ENCODE measurements at regions not wholly inside any gene's neighbourhood (a gene's known extent, or its start where the extent isn't known, plus 50 kb on each side); places are given as distances from the start of the nearest gene placed in this dataset.

- no peaks in the 10 kb centered on the region for H3K4me1 ChIP-seq
- intact Hi-C loops (cut with DNase I; ENCODE audit: low total_unique reads): no loop called here
- H3K9me3 ChIP-seq: no peaks in the 10 kb centered on the region
- DNase-seq: no peak
- no peaks in the 10 kb centered on the region for H3K36me3 ChIP-seq
- H3K4me3 ChIP-seq: no peak overlapping the region
- no peak for TF ChIP-seq POLR2A (IDR thresholded peaks at IDR 0.05)
- TF ChIP-seq CTCF (IDR thresholded peaks at IDR 0.05): no peak
- H3K27me3 ChIP-seq: no peaks in the 10 kb centered on the region
- H3K27ac ChIP-seq: no peak overlapping the region
These were observed 1093.1 kb upstream of the LRRN3 start for GRCh38 chr7:109997837-109998236.

GRCh38 chr7:110001254-110001938, 1089.5 kb upstream of the LRRN3 start:
- no peak for DNase-seq
- H3K4me1 ChIP-seq: no peaks in the 10 kb centered on the region
- H3K27me3 ChIP-seq: no peaks in the 10 kb centered on the region
- intact Hi-C loops (cut with DNase I; ENCODE audit: low total_unique reads): no loop called here
- H3K9me3 ChIP-seq: no peaks in the 10 kb centered on the region
- TF ChIP-seq POLR2A (IDR thresholded peaks at IDR 0.05) (no peak), CTCF (IDR thresholded peaks at IDR 0.05) (no peak)
- H3K27ac ChIP-seq: no peak overlapping the region
- no peak overlapping the region for H3K4me3 ChIP-seq
- H3K36me3 ChIP-seq: no peaks in the 10 kb centered on the region

- Histone ChIP-seq H3K4me3 (no peak overlapping the region), H3K27ac (no peak overlapping the region), H3K27me3 (no peaks in the 10 kb centered on the region), H3K4me1 (no peaks in the 10 kb centered on the region), H3K9me3 (no peaks in the 10 kb centered on the region), H3K36me3 (no peaks in the 10 kb centered on the region)
- intact Hi-C loops (cut with DNase I; ENCODE audit: low total_unique reads): no loop called here
- no peak for DNase-seq
- TF ChIP-seq CTCF (IDR thresholded peaks at IDR 0.05): no peak
- no peak for TF ChIP-seq POLR2A (IDR thresholded peaks at IDR 0.05)
These were observed 1087.1 kb upstream of the LRRN3 start for GRCh38 chr7:110003827-110004226.

GRCh38 chr7:110007320-110008063, 1083.4 kb upstream of the LRRN3 start:
- intact Hi-C loops (cut with DNase I; ENCODE audit: low total_unique reads): no loop called here
- no peak for DNase-seq
- no peak overlapping the region for H3K4me3 ChIP-seq
- no peaks in the 10 kb centered on the region for H3K27me3 ChIP-seq
- TF ChIP-seq POLR2A (IDR thresholded peaks at IDR 0.05): no peak
- no peak for TF ChIP-seq CTCF (IDR thresholded peaks at IDR 0.05)
- H3K4me1 ChIP-seq: no peaks in the 10 kb centered on the region
- no peaks in the 10 kb centered on the region for H3K36me3 ChIP-seq
- no peaks in the 10 kb centered on the region for H3K9me3 ChIP-seq
- no peak overlapping the region for H3K27ac ChIP-seq

- H3K27me3 ChIP-seq: no peaks in the 10 kb centered on the region
- no peak for DNase-seq
- no peaks in the 10 kb centered on the region for H3K4me1 ChIP-seq
- no peaks in the 10 kb centered on the region for H3K9me3 ChIP-seq
- no peak overlapping the region for H3K27ac ChIP-seq
- no peaks in the 10 kb centered on the region for H3K36me3 ChIP-seq
- no peak for TF ChIP-seq POLR2A (IDR thresholded peaks at IDR 0.05)
- TF ChIP-seq CTCF (IDR thresholded peaks at IDR 0.05): no peak
- intact Hi-C loops (cut with DNase I; ENCODE audit: low total_unique reads): no loop called here
- H3K4me3 ChIP-seq: no peak overlapping the region
These were observed 1080.6 kb upstream of the LRRN3 start for GRCh38 chr7:110010359-110010758.

Measured in uterus (tissue), 3 donors.